Neural progenitor cell (in vitro differentiated cells): ENCODE measurements at regions not wholly inside any gene's neighbourhood (a gene's known extent, or its start where the extent isn't known, plus 50 kb on each side); places are given as distances from the start of the nearest gene placed in this dataset.

ENCODE experiments used
- CTCF ChIP-seq: fragments of 200-600 bp; sonication (generic); IDR thresholded peaks from 2 replicates; pipeline ENCODE4 v1.5.1; 2017; ENCODE audit warnings: antibody characterized with exemption, mild to moderate bottlenecking
- EZH2phosphoT487 ChIP-seq: fragments of 200-600 bp; sonication (generic); IDR thresholded peaks from 2 replicates; pipeline ENCODE4 v1.6.1; 2017; ENCODE audit warnings: antibody characterized with exemption

DNA sequence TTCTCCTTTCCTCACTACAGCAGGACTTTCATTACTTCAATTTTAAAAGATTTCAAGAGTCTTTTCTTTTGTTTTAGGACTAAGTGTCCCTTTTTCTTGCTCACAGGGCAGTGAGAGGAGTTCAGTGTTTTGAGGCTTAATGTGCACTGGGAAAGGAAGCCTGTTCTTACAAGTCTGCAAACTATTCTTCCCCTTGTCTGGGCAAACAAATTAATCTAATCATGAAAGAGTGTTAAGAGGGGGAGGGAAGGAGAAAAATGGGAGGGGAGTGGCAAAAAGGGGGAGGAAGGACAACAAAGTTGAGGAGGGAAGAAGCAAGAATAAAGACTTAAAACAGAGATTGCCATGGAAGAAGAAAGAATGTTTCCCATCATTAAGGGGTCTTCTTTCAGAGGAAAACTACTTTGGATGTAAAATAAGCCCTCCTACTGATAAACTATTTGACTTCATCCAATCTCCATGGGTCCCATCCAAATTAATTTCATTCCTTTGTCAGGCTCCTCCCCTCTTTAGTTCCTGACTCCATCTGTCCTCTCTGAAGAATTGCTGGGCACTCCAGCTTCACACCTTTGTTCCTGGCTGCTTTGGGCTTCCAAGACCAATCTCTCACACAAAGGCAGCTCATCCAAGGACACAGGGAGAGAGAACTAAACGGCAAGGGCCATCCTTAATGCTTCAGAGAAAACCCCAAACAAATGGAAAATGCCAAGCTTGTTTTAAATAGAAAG, 244.5 kb downstream of the TPBG start:
- TF ChIP-seq CTCF (no peak), EZH2phosphoT487 (no peak)
